ENCODE measurements at regions not wholly inside any gene's neighbourhood (a gene's known extent, or its start where the extent isn't known, plus 50 kb on each side); places are given as distances from the start of the nearest gene placed in this dataset.

DNA sequence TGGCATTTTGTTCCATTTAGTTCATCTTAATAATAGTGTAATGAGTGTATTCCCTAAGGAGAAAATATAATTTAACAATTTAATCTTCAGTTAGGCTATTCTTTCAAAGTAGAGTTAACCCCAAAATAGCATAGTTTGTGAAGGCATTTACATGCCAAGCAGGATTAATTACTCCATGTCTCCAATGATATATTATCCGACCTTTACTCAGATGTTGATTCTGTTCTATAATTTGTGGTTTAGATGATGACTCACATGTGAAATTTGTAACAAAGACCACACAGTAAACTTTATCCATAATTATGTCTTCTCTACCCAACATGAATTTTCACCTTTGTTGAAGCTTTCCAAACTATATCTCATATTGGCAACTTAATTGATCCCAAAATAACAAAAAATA lies 2065.2 kb downstream of the MRPL39 start:
- Histone ChIP-seq H3K9ac (no peak overlapping the region), H3K79me2 (ENCODE audit: insufficient read depth, low read depth) (no peaks in the 10 kb centered on the region), H3K4me1 (ENCODE audit: low read depth, poor library complexity, severe bottlenecking) (no peaks in the 10 kb centered on the region), H3K27ac (no peak overlapping the region), H3K36me3 (ENCODE audit: insufficient read depth) (no peaks in the 10 kb centered on the region), H3K4me3 (IDR thresholded peaks at IDR 0.05; ENCODE audit: insufficient read depth, low read depth, low read length) (no peak overlapping the region), H3K4me2 (no peak overlapping the region), H3K27me3 (ENCODE audit: insufficient read depth, low read depth) (no peaks in the 10 kb centered on the region), H4K20me1 (ENCODE audit: insufficient read depth) (no peaks in the 10 kb centered on the region), H2AFZ (ENCODE audit: low read depth) (no peak overlapping the region)
- TF ChIP-seq, protein P1, sequence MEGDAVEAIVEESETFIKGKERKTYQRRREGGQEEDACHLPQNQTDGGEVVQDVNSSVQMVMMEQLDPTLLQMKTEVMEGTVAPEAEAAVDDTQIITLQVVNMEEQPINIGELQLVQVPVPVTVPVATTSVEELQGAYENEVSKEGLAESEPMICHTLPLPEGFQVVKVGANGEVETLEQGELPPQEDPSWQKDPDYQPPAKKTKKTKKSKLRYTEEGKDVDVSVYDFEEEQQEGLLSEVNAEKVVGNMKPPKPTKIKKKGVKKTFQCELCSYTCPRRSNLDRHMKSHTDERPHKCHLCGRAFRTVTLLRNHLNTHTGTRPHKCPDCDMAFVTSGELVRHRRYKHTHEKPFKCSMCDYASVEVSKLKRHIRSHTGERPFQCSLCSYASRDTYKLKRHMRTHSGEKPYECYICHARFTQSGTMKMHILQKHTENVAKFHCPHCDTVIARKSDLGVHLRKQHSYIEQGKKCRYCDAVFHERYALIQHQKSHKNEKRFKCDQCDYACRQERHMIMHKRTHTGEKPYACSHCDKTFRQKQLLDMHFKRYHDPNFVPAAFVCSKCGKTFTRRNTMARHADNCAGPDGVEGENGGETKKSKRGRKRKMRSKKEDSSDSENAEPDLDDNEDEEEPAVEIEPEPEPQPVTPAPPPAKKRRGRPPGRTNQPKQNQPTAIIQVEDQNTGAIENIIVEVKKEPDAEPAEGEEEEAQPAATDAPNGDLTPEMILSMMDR (conservative IDR thresholded peaks at IDR 0.05; ENCODE audit: low read depth, low read length) = no peak

DNA sequence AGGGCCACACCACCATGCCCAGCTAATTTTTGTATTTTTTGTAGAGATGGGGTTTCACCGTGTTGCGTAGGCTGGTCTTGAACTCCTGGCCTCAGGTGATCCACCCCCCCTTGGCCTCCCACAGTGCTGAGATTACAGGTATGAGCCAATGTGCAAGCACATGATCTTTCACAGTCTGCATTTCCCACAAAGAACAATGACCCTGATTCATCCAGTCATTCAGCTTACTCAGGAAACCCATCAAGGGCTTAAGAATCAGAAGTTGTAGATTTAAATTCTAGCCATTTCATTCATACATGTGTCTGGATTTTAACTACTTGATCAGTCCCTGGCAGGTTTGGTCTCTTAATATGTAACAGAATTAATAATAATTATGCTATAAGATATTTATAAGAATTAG lies 2065.7 kb downstream of the MRPL39 start:
- no peak overlapping the region for H3K9ac ChIP-seq
- H3K36me3 ChIP-seq (ENCODE audit: insufficient read depth) = no peaks in the 10 kb centered on the region
- TF ChIP-seq, protein P1 (conservative IDR thresholded peaks at IDR 0.05; ENCODE audit: low read depth, low read length) = no peak
- H3K4me3 ChIP-seq (IDR thresholded peaks at IDR 0.05; ENCODE audit: insufficient read depth, low read depth, low read length) = no peak overlapping the region
- H4K20me1 ChIP-seq (ENCODE audit: insufficient read depth) = no peaks in the 10 kb centered on the region
- H3K4me2 ChIP-seq = no peak overlapping the region
- no peak overlapping the region for H2AFZ ChIP-seq (ENCODE audit: low read depth)
- H3K4me1 ChIP-seq (ENCODE audit: low read depth, poor library complexity, severe bottlenecking) = no peaks in the 10 kb centered on the region
- no peaks in the 10 kb centered on the region for H3K79me2 ChIP-seq (ENCODE audit: insufficient read depth, low read depth)
- no peaks in the 10 kb centered on the region for H3K27me3 ChIP-seq (ENCODE audit: insufficient read depth, low read depth)
- no peak overlapping the region for H3K27ac ChIP-seq

DNA sequence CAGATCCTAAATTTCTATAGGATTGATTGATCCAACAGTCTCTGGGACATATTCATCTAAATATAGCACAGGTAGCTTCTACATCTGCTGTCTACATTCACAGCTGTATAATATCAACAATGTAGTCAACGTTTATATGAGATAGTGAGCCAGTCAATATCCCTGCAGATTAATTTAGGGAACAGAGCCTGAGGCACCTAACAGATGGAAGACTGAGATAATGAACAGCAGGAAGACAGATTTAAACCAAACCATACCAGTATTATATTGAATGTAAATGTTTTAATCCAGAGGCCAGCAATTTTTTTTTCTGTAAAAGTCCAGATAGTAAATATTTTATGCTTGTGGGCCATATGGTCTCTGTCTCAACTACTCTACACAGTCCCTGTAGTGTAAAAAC lies 2072.4 kb downstream of the MRPL39 start:
- Histone ChIP-seq H3K27ac (no peak overlapping the region), H3K4me2 (no peak overlapping the region), H3K27me3 (ENCODE audit: insufficient read depth, low read depth) (no peaks in the 10 kb centered on the region), H2AFZ (ENCODE audit: low read depth) (no peak overlapping the region), H3K36me3 (ENCODE audit: insufficient read depth) (no peaks in the 10 kb centered on the region), H4K20me1 (ENCODE audit: insufficient read depth) (no peaks in the 10 kb centered on the region), H3K4me1 (ENCODE audit: low read depth, poor library complexity, severe bottlenecking) (no peaks in the 10 kb centered on the region), H3K79me2 (ENCODE audit: insufficient read depth, low read depth) (no peaks in the 10 kb centered on the region), H3K4me3 (IDR thresholded peaks at IDR 0.05; ENCODE audit: insufficient read depth, low read depth, low read length) (no peak overlapping the region), H3K9ac (no peak overlapping the region)
- TF ChIP-seq, protein P1 (conservative IDR thresholded peaks at IDR 0.05; ENCODE audit: low read depth, low read length) = no peak

DNA sequence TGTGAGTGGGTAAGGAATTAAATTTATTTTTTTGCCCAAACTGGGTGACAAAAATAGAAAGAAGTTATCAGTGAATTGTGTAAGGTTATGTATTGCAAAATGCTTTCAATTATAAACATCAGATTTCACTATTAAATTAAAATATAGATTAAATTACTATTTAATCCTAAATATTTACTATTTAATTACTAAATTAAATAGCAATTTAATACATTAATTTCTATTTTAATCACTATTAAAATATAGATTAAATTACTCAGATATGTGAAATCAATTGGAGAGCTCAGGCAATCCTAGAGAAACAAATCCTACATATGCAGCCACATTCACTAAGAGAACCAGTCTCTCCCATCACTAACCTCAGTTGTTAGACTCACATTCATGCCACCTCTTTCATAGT lies 2075.8 kb downstream of the MRPL39 start:
- Histone ChIP-seq H3K9ac (no peak overlapping the region), H4K20me1 (ENCODE audit: insufficient read depth) (no peaks in the 10 kb centered on the region), H3K27me3 (ENCODE audit: insufficient read depth, low read depth) (no peaks in the 10 kb centered on the region), H3K4me1 (ENCODE audit: low read depth, poor library complexity, severe bottlenecking) (no peaks in the 10 kb centered on the region), H3K4me3 (IDR thresholded peaks at IDR 0.05; ENCODE audit: insufficient read depth, low read depth, low read length) (no peak overlapping the region), H3K79me2 (ENCODE audit: insufficient read depth, low read depth) (no peaks in the 10 kb centered on the region), H3K4me2 (no peak overlapping the region), H2AFZ (ENCODE audit: low read depth) (no peak overlapping the region), H3K36me3 (ENCODE audit: insufficient read depth) (no peaks in the 10 kb centered on the region), H3K27ac (no peak overlapping the region)
- TF ChIP-seq, protein P1 (conservative IDR thresholded peaks at IDR 0.05; ENCODE audit: low read depth, low read length) = no peak

DNA sequence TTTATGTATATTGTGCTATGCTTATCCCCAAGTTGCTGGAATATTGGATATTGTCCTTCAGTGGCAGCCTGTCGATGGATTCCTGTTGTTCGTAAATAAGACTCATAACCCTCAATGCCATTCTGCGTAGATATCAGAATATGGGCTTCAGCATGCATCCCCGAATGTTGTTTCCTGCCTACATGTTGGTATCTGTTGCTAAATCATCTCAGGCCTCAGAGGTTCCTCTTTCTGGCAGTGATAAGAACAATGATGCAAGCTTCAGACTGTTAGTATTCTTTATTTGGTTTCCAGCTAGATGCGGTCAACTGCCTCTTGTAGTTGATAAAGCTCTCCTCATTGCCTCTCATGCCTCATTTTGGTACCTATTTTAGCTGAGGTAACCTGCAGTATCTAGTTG lies 2082.6 kb downstream of the MRPL39 start:
- no peak overlapping the region for H3K4me2 ChIP-seq
- no peaks in the 10 kb centered on the region for H3K79me2 ChIP-seq (ENCODE audit: insufficient read depth, low read depth)
- H3K36me3 ChIP-seq (ENCODE audit: insufficient read depth) = no peaks in the 10 kb centered on the region
- no peak overlapping the region for H3K27ac ChIP-seq
- no peak overlapping the region for H2AFZ ChIP-seq (ENCODE audit: low read depth)
- TF ChIP-seq, protein P1 (conservative IDR thresholded peaks at IDR 0.05; ENCODE audit: low read depth, low read length) = no peak
- no peaks in the 10 kb centered on the region for H3K27me3 ChIP-seq (ENCODE audit: insufficient read depth, low read depth)
- H4K20me1 ChIP-seq (ENCODE audit: insufficient read depth) = no peaks in the 10 kb centered on the region
- H3K9ac ChIP-seq = no peak overlapping the region
- no peaks in the 10 kb centered on the region for H3K4me1 ChIP-seq (ENCODE audit: low read depth, poor library complexity, severe bottlenecking)
- H3K4me3 ChIP-seq (IDR thresholded peaks at IDR 0.05; ENCODE audit: insufficient read depth, low read depth, low read length) = no peak overlapping the region
